ENCODE measurements at regions not wholly inside any gene's neighbourhood (a gene's known extent, or its start where the extent isn't known, plus 50 kb on each side); places are given as distances from the start of the nearest gene placed in this dataset.
A peak's percentile ranks its signal among the peaks of the same experiment; 100 is the strongest.

DNA sequence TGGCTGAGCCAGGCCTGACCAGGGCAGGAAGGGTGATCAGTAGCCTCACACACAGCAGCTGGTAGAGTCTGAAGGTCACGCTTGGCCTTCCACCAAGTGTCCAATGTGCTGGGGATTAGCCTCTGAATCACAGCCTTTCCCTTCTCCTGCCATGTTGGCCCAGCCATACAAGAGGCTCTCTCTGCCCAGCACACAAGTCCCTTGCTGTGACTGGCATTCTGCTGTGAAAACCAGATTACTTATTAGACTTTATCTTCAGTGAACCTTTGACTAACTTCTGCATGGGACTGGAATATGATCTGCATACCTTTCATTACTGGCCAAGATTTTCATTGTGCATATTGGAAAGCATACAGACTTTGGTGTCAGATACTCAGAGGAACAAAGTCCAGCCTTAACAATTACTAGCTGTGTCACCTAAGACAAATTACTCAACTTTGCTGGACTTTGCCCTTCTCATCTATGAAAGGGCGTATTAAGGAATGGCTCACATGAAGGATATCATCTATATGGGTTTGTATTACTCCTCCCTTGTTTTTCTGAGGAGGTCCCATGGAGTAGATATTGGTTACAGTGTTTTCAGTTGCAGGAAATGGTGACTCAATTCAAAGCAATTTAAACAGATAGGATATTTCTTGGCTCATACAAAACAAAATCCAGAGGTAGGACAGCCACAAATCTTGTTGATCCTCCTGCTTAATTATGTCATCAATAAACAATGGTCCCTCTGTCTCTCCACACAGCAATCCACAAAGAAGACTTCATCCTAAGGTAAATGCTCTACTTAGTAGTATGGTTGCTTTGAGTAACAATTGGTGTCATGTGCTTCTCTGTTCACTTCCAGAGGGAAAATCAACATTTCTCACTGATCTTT lies 99.6 kb downstream of the DYRK2 start (continued):
- TF ChIP-seq SIN3A (IDR thresholded peaks at IDR 0.05; ENCODE audit: borderline replicate concordance, low read depth, low read length), result no peak
- peak; percentile 99 for TF ChIP-seq ZNF644 (CRISPR knock-in tag; IDR thresholded peaks at IDR 0.05; ENCODE audit: low read depth)
- TF ChIP-seq SALL2 (CRISPR knock-in tag; IDR thresholded peaks at IDR 0.05), result no peak
- TF ChIP-seq HNRNPK (IDR thresholded peaks at IDR 0.05; ENCODE audit: low read depth, low read length, poor library complexity, severe bottlenecking), result no peak
- no peak for TF ChIP-seq ZNF225 (CRISPR knock-in tag; IDR thresholded peaks at IDR 0.05)
- peak; percentile 86; the same call in 1 of the 2 replicates for TF ChIP-seq ZNF614 (CRISPR knock-in tag; IDR thresholded peaks at IDR 0.05; ENCODE audit: borderline replicate concordance)
- TF ChIP-seq NCOA2 (CRISPR knock-in tag; IDR thresholded peaks at IDR 0.05), result 0 out of 2 replicates have a peak, but pooled peaks have one; percentile 37
- peak; percentile 68; the same call in 1 of the 2 replicates for TF ChIP-seq SOX5 (CRISPR knock-in tag; IDR thresholded peaks at IDR 0.05; ENCODE audit: borderline replicate concordance)
- no peak for TF ChIP-seq NKX3-1 (CRISPR knock-in tag; IDR thresholded peaks at IDR 0.05)
- TF ChIP-seq, protein P1, sequence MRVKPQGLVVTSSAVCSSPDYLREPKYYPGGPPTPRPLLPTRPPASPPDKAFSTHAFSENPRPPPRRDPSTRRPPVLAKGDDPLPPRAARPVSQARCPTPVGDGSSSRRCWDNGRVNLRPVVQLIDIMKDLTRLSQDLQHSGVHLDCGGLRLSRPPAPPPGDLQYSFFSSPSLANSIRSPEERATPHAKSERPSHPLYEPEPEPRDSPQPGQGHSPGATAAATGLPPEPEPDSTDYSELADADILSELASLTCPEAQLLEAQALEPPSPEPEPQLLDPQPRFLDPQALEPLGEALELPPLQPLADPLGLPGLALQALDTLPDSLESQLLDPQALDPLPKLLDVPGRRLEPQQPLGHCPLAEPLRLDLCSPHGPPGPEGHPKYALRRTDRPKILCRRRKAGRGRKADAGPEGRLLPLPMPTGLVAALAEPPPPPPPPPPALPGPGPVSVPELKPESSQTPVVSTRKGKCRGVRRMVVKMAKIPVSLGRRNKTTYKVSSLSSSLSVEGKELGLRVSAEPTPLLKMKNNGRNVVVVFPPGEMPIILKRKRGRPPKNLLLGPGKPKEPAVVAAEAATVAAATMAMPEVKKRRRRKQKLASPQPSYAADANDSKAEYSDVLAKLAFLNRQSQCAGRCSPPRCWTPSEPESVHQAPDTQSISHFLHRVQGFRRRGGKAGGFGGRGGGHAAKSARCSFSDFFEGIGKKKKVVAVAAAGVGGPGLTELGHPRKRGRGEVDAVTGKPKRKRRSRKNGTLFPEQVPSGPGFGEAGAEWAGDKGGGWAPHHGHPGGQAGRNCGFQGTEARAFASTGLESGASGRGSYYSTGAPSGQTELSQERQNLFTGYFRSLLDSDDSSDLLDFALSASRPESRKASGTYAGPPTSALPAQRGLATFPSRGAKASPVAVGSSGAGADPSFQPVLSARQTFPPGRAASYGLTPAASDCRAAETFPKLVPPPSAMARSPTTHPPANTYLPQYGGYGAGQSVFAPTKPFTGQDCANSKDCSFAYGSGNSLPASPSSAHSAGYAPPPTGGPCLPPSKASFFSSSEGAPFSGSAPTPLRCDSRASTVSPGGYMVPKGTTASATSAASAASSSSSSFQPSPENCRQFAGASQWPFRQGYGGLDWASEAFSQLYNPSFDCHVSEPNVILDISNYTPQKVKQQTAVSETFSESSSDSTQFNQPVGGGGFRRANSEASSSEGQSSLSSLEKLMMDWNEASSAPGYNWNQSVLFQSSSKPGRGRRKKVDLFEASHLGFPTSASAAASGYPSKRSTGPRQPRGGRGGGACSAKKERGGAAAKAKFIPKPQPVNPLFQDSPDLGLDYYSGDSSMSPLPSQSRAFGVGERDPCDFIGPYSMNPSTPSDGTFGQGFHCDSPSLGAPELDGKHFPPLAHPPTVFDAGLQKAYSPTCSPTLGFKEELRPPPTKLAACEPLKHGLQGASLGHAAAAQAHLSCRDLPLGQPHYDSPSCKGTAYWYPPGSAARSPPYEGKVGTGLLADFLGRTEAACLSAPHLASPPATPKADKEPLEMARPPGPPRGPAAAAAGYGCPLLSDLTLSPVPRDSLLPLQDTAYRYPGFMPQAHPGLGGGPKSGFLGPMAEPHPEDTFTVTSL (CRISPR knock-in tag; IDR thresholded peaks at IDR 0.05; ENCODE audit: borderline replicate concordance), result 0 out of 2 replicates have a peak, but pooled peaks have one; percentile 36
- TF ChIP-seq, protein P2, sequence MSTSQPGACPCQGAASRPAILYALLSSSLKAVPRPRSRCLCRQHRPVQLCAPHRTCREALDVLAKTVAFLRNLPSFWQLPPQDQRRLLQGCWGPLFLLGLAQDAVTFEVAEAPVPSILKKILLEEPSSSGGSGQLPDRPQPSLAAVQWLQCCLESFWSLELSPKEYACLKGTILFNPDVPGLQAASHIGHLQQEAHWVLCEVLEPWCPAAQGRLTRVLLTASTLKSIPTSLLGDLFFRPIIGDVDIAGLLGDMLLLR (CRISPR knock-in tag; IDR thresholded peaks at IDR 0.05), result no peak
- TF ChIP-seq ASH2L (IDR thresholded peaks at IDR 0.05; ENCODE audit: insufficient read length, low read depth, low read length), result peak; percentile 40
- TF ChIP-seq ZNF547 (CRISPR knock-in tag; IDR thresholded peaks at IDR 0.05), result no peak
- no peak for TF ChIP-seq ZNF615 (CRISPR knock-in tag; IDR thresholded peaks at IDR 0.05; ENCODE audit: borderline replicate concordance)
- TF ChIP-seq NFYB (CRISPR knock-in tag; IDR thresholded peaks at IDR 0.05), result no peak
- TF ChIP-seq RNF2 (conservative IDR thresholded peaks at IDR 0.05; ENCODE audit: low read depth), result no peak
- no peak for TF ChIP-seq ZFP37 (CRISPR knock-in tag; IDR thresholded peaks at IDR 0.05; ENCODE audit: borderline replicate concordance)
- TF ChIP-seq HES4 (CRISPR knock-in tag; IDR thresholded peaks at IDR 0.05; ENCODE audit: borderline replicate concordance), result no peak
- no peak for TF ChIP-seq RFXANK (CRISPR knock-in tag; IDR thresholded peaks at IDR 0.05)
- no peak for TF ChIP-seq XRCC5 (optimal IDR thresholded peaks at IDR 0.05; ENCODE audit: low read length)
- TF ChIP-seq CCDC6 (CRISPR knock-in tag; IDR thresholded peaks at IDR 0.05), result no peak
- no peak for TF ChIP-seq ESRRA (CRISPR knock-in tag; IDR thresholded peaks at IDR 0.05; ENCODE audit: low read depth)
- no peak for TF ChIP-seq SOX6 (IDR thresholded peaks at IDR 0.05)
- peak; percentile 76 for TF ChIP-seq SOX6 (CRISPR knock-in tag; IDR thresholded peaks at IDR 0.05)
